ENCODE measurements at regions not wholly inside any gene's neighbourhood (a gene's known extent, or its start where the extent isn't known, plus 50 kb on each side); places are given as distances from the start of the nearest gene placed in this dataset.
"Not testable (repeated sequence)": the region's sequence is repeated elsewhere in the genome, so short reads cannot be mapped to it uniquely, and the experiment has no call there.

GRCh38 chr3:4222574-4223175 is 80.5 kb upstream of the SETMAR start:
- DNase-seq, result no peak

DNA sequence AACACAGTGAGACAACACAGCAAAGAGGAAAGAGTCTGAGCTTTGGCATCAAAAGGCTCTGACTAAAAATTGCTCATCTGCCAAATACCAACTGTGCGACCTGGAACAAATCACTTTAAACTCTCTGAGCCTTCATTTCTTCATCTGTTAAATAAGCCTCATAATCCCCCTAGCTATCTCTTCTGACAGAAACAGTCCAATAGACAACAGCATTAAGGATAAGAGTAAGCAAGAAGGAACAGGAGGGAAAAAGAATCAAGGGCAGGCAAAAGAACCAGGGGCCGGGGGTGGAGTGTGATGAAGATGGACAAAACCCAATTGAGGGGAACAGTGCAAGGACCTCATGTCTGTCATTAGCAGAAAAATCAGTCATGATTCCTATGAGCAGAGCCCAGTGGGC is 79.4 kb upstream of the SETMAR start:
- DNase-seq, result no peak

DNA sequence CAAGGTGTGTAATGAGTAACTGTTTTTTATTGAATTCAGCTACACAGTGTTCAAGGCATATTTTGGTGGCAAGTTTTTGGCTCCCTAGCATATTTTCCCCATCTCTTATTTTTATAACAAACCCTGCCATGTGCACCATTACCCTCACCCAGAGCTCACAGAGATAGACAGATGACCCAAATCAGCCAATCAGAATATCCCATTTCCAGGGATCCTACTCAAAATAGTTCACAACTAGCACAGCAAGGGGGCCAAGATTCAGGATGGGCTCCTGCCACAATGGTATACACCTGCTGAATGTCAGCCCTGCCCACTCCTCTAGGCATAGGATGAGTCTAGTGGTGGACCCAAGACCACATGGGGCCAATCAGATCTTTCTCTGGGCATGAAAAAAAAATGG is 78.8 kb upstream of the SETMAR start:
- no peak for DNase-seq

- no peak for DNase-seq
Observed at GRCh38 chr3:4225005-4225471, 78.1 kb upstream of the SETMAR start.

DNA sequence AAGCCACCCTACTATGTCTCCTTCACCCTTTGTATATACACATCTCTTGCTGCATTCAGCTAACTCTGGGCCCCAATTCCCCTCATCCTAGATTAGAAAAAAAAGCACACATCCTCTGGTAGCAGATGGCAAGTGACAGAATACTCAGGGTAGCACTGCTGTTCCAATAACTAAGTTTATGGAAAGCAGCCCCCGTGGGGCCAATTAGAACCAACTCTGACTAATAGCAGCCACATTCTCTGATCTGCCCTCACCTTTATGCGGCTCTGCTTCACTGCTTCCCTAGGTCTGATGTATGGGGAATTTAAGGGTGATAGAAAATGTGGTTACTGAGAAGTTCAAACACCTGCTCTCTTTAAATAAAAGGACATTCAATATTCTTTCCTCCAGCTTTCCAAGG is 74.9 kb upstream of the SETMAR start:
- DNase-seq, result no peak

DNA sequence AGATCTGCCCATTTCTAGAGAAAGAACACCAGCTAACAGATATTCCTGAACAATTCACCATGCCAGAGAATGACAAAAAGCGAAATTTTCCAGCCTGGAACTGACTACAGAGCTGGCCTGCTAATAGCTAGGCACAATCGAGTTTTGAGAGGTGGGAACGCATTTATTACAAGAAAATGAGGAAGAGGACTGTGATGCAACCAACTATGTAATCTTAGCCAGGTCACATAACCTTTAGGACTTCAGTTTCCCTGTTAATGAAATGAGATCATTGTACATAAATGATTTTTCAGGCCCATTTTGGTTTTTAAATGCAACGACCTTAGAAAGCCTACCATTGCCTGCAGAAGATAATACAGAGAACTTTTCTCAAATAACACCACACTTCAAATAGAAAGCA is 72.1 kb upstream of the SETMAR start:
- no peak for DNase-seq

- DNase-seq, result no peak
Observed at GRCh38 chr3:4232798-4233197, 70.4 kb upstream of the SETMAR start.

GRCh38 chr3:4233488-4233887 is 69.7 kb upstream of the SETMAR start:
- no peak for DNase-seq

DNA sequence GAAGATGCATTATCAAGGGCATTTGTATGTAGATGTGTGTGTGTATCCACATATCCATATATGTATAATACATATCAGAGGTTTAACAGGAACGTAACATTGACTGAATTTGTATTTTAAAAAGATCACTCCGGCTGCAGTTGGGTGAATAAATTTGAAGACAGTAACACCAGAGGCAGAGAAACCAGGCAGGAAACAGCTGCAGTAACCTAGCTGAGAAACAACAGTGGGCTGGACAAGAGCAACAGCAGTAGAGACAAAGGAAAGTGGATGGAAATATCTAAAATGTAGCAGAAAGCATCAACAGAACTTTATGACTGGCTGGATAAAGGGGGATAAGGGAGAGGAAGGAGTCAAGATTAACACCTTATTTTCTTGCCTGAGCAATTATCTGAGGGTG is 68.3 kb upstream of the SETMAR start:
- DNase-seq, result no peak

DNA sequence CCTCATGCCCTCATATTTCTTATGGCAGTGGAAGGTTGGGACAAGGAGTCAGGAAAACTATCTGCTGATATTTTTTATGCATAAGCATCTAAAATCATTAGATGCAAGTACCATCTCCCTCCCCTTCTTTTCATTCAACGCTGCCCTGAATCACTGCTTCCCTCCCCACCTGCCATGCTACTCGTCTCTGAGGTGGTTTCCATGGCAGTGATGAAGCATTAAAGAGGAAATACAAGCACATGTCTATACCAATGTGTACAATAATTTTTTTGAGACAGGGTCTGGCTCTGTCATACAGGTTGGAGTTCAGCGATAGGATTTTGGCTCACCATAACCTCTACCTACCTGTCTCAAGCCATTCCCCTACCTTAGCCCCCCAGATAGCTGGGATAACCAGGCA is 67.5 kb upstream of the SETMAR start:
- no peak for DNase-seq

DNA sequence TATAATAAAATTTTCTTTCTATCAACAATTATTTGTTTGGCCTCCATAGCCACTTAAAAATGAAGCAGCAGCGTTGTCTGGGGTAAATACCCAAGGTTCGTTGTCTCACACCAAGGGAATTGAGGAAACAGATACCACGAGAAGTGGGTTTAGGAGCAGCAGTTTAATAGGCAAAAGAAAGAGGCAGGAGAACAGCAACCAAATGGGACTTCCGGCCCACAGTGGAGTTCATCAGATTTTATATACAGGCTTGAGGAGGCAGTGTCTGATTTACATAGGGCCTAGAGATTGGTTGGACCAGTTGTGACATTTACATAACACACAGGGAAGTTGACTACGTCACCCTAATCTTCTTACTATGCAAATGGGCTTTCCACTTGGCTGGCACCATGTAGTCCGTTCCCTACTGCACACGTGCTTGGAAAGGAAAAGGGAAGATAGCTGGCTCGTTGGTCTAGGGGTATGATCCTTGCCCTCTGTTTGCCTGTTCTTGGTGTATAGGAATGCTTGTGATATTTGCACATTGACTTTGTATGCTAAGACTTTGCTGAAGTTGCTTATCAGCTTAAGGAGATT is 61.5 kb upstream of the SETMAR start:
- no peak for DNase-seq

DNA sequence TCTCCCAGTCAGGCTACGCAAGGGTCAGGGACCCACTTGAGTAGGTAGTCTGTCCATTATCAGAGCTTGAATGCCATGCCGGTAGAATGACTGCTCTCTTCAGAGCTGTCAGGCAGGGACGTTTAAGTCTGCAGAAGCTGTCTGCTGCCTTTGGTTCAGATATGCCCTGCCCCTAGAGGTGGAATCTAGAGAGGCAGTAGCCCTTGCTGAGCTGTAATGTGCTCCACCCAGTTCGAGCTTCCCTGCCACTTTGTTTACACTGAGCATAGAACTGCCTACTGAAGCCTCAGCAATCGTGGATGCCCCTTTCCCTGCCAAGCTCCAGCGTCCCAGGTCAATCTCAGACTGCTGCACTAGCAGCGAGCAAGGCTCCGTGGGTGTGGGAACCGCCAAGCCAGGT is 57.5 kb upstream of the SETMAR start:
- no peak for DNase-seq

- DNase-seq, result peak; percentile 23
Observed at GRCh38 chr3:4247391-4247790, 55.8 kb upstream of the SETMAR start.

DNA sequence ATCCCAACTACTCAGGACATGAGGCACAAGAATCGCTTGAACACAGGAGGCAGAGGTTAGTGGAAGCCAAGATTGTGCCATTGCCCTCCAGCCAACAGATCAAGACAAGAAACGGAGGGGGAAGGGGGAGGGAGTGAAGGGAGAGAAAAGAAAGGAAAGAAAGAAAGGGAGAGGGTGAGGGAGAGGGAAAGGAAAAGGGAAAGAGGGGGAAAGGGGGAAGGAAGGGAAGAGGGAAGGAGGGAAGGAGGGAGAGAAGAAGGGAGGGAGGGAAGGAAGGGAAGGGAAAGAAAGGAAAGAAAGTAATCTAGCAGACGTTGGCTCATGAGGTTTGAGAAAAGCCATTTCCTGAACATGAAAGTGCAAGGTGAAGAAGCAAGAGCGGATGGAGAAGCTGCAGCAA is 53.1 kb upstream of the SETMAR start:
- DNase-seq, result no peak

DNA sequence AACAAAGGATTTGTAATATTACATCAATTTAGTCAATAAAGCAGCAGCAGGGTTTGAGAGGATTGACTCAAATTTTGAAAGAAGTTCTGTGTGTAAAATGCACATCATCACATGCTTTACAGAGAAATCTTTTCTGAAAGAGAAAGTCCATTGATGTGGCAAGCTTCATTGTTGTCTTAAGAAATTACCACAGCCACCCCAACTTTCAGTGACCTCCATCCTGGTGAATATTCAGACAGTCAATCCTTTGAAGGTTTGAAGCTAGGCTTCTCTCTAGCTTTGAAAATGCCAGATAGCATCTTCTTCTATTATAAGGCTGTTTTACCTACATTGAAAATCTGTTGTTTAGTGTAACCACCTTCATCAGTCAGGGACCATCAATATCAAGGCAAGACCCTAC is 51.8 kb upstream of the SETMAR start:
- DNase-seq, result no peak

GRCh38 chr3:4253072-4253832 is 49.9 kb upstream of the SETMAR start:
- not testable (repeated sequence) for DNase-seq
